ENCODE measurements at regions not wholly inside any gene's neighbourhood (a gene's known extent, or its start where the extent isn't known, plus 50 kb on each side); places are given as distances from the start of the nearest gene placed in this dataset.

DNA sequence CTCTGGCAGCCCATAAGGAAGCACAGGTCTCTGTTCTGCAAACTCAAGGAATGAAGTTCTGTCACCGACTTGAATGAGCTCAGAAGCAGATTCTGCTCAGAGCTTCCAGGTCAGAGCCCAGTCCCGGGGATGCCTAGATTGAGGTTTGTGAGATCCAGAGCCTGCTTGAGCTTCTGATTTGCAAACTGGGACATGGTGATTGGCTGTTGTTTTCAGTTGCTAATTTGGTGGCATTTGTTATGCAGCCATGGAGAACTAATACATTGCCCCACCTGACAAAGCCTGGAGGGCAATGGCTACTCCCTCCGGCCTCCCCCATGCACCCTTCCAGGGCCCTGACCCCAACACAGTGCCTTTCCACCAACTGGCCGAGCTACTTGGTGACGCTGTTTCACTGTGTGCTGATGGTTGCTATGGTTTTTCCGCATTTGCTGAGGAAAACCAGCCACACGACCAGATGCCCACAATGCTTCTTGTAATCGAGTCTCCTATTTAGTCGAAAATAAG is 379.5 kb upstream of the ATP10A start:
- intact Hi-C loops (cut with micrococcal nuclease), result no loop called here
- peaks cover 2% of the 10 kb centered on the region in 2 donors for H3K9me3 Mint-ChIP-seq
- WGBS (ENCODE audit: insufficient coverage), result 86% methylated on average over 9 of the region's 9 CpGs

DNA sequence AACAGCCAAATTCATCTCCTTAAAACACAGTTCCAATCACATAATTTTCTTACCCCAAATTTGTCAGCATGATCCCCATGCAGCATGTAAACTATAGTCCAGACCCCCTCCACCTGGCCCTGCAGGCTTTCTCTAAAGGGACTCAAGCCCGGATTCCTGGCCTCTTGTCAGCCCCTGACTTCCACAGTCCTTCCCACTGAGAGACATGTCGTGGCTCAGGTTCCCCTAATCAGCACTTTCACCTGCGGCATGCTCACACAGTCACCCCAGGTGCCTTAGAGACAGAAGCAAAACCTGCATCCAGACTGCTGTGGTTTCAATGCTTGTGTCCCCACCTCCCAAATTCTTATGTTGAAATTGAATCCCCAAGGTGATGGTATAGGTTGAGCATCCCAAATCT is 372.7 kb upstream of the ATP10A start:
- peaks cover 3 to 4% of the 10 kb centered on the region in 2 donors for H3K9me3 Mint-ChIP-seq
- no peak for ATAC-seq
- no peak overlapping the region for H3K27ac Mint-ChIP-seq
- no peak for DNase-seq
- Histone ChIP-seq H3K4me1 (ENCODE audit: control insufficient read depth, insufficient read depth, low read length) (no peaks in the 10 kb centered on the region), H3K36me3 (ENCODE audit: control insufficient read depth, insufficient read depth, low read length) (no peaks in the 10 kb centered on the region), H3K9me3 (ENCODE audit: control insufficient read depth, insufficient read depth, low read length) (no peaks in the 10 kb centered on the region), H3K27me3 (ENCODE audit: control insufficient read depth, insufficient read depth, low read length) (no peaks in the 10 kb centered on the region), H3K27ac (ENCODE audit: low read length) (no peak overlapping the region), H3K4me3 (ENCODE audit: low read length) (no peak overlapping the region)
- intact Hi-C loops (cut with micrococcal nuclease), result no loop called here
- no peaks in the 10 kb centered on the region for H3K4me1 Mint-ChIP-seq
- TF ChIP-seq, protein P1, sequence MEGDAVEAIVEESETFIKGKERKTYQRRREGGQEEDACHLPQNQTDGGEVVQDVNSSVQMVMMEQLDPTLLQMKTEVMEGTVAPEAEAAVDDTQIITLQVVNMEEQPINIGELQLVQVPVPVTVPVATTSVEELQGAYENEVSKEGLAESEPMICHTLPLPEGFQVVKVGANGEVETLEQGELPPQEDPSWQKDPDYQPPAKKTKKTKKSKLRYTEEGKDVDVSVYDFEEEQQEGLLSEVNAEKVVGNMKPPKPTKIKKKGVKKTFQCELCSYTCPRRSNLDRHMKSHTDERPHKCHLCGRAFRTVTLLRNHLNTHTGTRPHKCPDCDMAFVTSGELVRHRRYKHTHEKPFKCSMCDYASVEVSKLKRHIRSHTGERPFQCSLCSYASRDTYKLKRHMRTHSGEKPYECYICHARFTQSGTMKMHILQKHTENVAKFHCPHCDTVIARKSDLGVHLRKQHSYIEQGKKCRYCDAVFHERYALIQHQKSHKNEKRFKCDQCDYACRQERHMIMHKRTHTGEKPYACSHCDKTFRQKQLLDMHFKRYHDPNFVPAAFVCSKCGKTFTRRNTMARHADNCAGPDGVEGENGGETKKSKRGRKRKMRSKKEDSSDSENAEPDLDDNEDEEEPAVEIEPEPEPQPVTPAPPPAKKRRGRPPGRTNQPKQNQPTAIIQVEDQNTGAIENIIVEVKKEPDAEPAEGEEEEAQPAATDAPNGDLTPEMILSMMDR (IDR thresholded peaks at IDR 0.05), result no peak
- 43% methylated on average over 3 of the region's 3 CpGs for WGBS (ENCODE audit: insufficient coverage)
- H3K36me3 Mint-ChIP-seq, result no peaks in the 10 kb centered on the region
- no peak overlapping the region for H3K4me3 Mint-ChIP-seq
- peaks cover 3 to 14% of the 10 kb centered on the region in 2 donors for H3K27me3 Mint-ChIP-seq (ENCODE audit: low read depth in 2 of 2)

More for the DNA sequence above, 379.5 kb upstream of the ATP10A start:
- no peaks in the 10 kb centered on the region for H3K27me3 Mint-ChIP-seq (ENCODE audit: low read depth in 2 of 2)
- no peaks in the 10 kb centered on the region for H3K27me3 ChIP-seq (ENCODE audit: control insufficient read depth, insufficient read depth, low read length)
- no peaks in the 10 kb centered on the region for H3K4me1 Mint-ChIP-seq
- no peaks in the 10 kb centered on the region for H3K36me3 ChIP-seq (ENCODE audit: control insufficient read depth, insufficient read depth, low read length)
- TF ChIP-seq, protein P1 (IDR thresholded peaks at IDR 0.05), result no peak
- no peaks in the 10 kb centered on the region for H3K4me1 ChIP-seq (ENCODE audit: control insufficient read depth, insufficient read depth, low read length)
- H3K4me3 ChIP-seq (ENCODE audit: low read length), result no peak overlapping the region
- H3K27ac Mint-ChIP-seq, result no peak overlapping the region
- H3K4me3 Mint-ChIP-seq, result no peak overlapping the region
- no peak overlapping the region for H3K27ac ChIP-seq (ENCODE audit: low read length)
- DNase-seq (no peak), ATAC-seq (no peak)
- no peaks in the 10 kb centered on the region for H3K36me3 Mint-ChIP-seq
- H3K9me3 ChIP-seq (ENCODE audit: control insufficient read depth, insufficient read depth, low read length), result no peaks in the 10 kb centered on the region

DNA sequence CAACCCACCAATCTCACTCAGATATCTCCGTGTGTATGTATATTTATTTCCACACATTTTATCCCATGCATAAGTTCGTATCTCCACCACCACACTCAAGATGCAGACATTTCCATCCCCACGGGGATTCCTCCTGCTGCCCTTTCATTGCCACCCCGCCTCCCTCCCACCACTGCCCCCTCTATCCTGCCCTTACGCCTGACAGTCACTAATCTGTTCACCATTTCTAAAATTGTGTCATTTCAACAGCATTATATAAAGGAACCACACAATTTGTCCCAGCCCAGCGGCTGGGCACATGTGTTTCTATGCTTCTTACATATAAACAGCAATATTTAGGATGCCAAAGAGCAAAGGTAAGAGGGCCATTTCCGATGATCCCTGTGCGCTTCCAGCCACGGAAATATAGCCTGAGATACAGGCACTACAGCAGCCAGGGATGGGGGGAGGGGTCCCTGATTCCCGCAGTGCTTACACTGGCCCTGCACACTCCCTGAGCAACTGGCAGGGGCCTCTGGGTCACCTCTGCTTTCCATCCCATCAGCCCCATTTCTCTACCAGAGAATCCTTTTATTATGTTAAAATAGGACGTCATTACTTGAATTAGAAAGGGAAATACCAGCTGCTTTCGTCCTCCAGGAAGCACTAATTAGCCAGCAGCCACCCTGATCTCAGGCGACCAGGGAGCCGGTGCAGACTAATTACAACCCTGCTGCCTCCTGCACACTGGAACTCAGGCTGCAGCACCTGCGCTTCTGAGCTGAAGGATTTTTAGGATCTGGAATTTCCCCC is 372.0 kb upstream of the ATP10A start:
- H3K36me3 Mint-ChIP-seq, result no peaks in the 10 kb centered on the region
- H3K36me3 ChIP-seq (ENCODE audit: control insufficient read depth, insufficient read depth, low read length), result no peaks in the 10 kb centered on the region
- H3K27ac Mint-ChIP-seq, result no peak overlapping the region
- no peak overlapping the region for H3K4me3 Mint-ChIP-seq
- no peak overlapping the region for H3K4me3 ChIP-seq (ENCODE audit: low read length)
- intact Hi-C loops (cut with micrococcal nuclease), result no loop called here
- H3K27ac ChIP-seq (ENCODE audit: low read length), result no peak overlapping the region
- ATAC-seq (no peak), DNase-seq (no peak)
- H3K9me3 ChIP-seq (ENCODE audit: control insufficient read depth, insufficient read depth, low read length), result no peaks in the 10 kb centered on the region
- no peaks in the 10 kb centered on the region for H3K4me1 Mint-ChIP-seq
- 55% methylated on average over 15 of the region's 15 CpGs for WGBS (ENCODE audit: insufficient coverage)
- H3K9me3 Mint-ChIP-seq, result peaks cover 4% of the 10 kb centered on the region in 2 donors
- H3K27me3 Mint-ChIP-seq (ENCODE audit: low read depth in 2 of 2), result peaks cover 3 to 14% of the 10 kb centered on the region in 2 donors
- no peaks in the 10 kb centered on the region for H3K4me1 ChIP-seq (ENCODE audit: control insufficient read depth, insufficient read depth, low read length)
- TF ChIP-seq, protein P1 (IDR thresholded peaks at IDR 0.05), result no peak
- H3K27me3 ChIP-seq (ENCODE audit: control insufficient read depth, insufficient read depth, low read length), result no peaks in the 10 kb centered on the region

DNA sequence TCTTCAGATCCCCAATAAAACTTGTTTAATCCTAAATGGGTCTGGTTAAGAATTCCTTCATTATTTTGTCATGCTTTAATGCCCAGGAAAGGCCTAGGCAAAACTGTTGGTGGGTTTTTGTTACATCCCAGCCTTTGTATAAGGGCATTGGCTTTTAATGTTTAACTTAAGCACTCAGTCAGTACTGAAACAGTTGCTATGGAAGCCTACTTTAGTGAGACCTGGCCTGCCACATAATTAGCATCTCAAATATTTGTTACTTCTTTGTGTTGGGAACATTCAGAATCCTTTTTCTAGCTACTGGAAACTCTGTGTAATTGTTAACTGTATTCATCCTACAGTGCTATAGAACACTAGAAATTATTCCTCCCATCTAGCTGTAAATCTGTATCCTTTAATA is 369.6 kb upstream of the ATP10A start:
- H3K4me1 Mint-ChIP-seq, result no peaks in the 10 kb centered on the region
- no peaks in the 10 kb centered on the region for H3K36me3 Mint-ChIP-seq
- peaks cover 8% of the 10 kb centered on the region for H3K9me3 ChIP-seq (ENCODE audit: control insufficient read depth, insufficient read depth, low read length)
- intact Hi-C loops (cut with micrococcal nuclease), result no loop called here
- H3K36me3 ChIP-seq (ENCODE audit: control insufficient read depth, insufficient read depth, low read length), result no peaks in the 10 kb centered on the region
- TF ChIP-seq, protein P1 (IDR thresholded peaks at IDR 0.05), result no peak
- no peaks in the 10 kb centered on the region for H3K27me3 ChIP-seq (ENCODE audit: control insufficient read depth, insufficient read depth, low read length)
- no peak for DNase-seq
- peaks cover 5 to 10% of the 10 kb centered on the region in 2 donors for H3K9me3 Mint-ChIP-seq
- H3K4me3 ChIP-seq (ENCODE audit: low read length), result no peak overlapping the region
- H3K4me1 ChIP-seq (ENCODE audit: control insufficient read depth, insufficient read depth, low read length), result no peaks in the 10 kb centered on the region
- peaks cover 3 to 14% of the 10 kb centered on the region in 2 donors for H3K27me3 Mint-ChIP-seq (ENCODE audit: low read depth in 2 of 2)
- H3K27ac ChIP-seq (ENCODE audit: low read length), result no peak overlapping the region
- ATAC-seq, result no peak
- no peak overlapping the region for H3K27ac Mint-ChIP-seq
- H3K4me3 Mint-ChIP-seq, result no peak overlapping the region

Data from natural killer cell (primary cell).